HL-60 (cell line): ENCODE measurements at regions not wholly inside any gene's neighbourhood (a gene's known extent, or its start where the extent isn't known, plus 50 kb on each side); places are given as distances from the start of the nearest gene placed in this dataset.

Source experiments
- CTCF ChIP-seq: IDR thresholded peaks from one replicate; pipeline ENCODE4 v1.5.1; 2011; ENCODE audit warnings: low read length, control low read depth, inconsistent platforms; ENCODE audit not compliant: insufficient read depth
- GABPA ChIP-seq: IDR thresholded peaks from 2 replicates; pipeline ENCODE4 v1.6.1; 2012; ENCODE audit warnings: low read depth
- POLR2AphosphoS5 ChIP-seq: IDR thresholded peaks from 2 replicates; pipeline ENCODE4 v1.6.1; 2012; ENCODE audit warnings: low read depth
- REST ChIP-seq: IDR thresholded peaks from 2 replicates; pipeline ENCODE4 v1.6.1; 2012; ENCODE audit warnings: low read depth; ENCODE audit not compliant: insufficient replicate concordance
- SPI1 ChIP-seq: IDR thresholded peaks from 2 replicates; pipeline ENCODE4 v1.6.1; 2012; ENCODE audit warnings: low read depth, mild to moderate bottlenecking, borderline replicate concordance

GRCh38 chr21:20419772-20420171 lies 578.4 kb upstream of the NCAM2 start:
- TF ChIP-seq CTCF (no peak), POLR2AphosphoS5 (no peak), REST (no peak), SPI1 (no peak), GABPA (no peak)
